GM20431 (cell line): ENCODE measurements at regions not wholly inside any gene's neighbourhood (a gene's known extent, or its start where the extent isn't known, plus 50 kb on each side); places are given as distances from the start of the nearest gene placed in this dataset.

Experiments
- in situ Hi-C: fragments of 300-500 bp; cut with MseI, MboI; formaldehyde crosslinking; loops from one replicate; pipeline ENCODE4 v1.15.0; 2020; ENCODE audit warnings: low sequenced_read_pairs; ENCODE audit not compliant: unreplicated experiment

GRCh38 chr4:20621476-20621875 is 78.8 kb upstream of the PACRGL start:
- in situ Hi-C loops = no loop called here

GRCh38 chr4:20622701-20623100 is 77.6 kb upstream of the PACRGL start:
- in situ Hi-C loops = no loop called here

GRCh38 chr4:20623939-20624338 is 76.3 kb upstream of the PACRGL start:
- in situ Hi-C loops = no loop called here

- in situ Hi-C loops = no loop called here
These were observed 75.4 kb upstream of the PACRGL start for GRCh38 chr4:20624793-20625374.

GRCh38 chr4:20625426-20625825 is 74.8 kb upstream of the PACRGL start:
- in situ Hi-C loops = no loop called here

GRCh38 chr4:20626326-20627005 is 73.8 kb upstream of the PACRGL start:
- in situ Hi-C loops = no loop called here

GRCh38 chr4:20627866-20628265 is 72.4 kb upstream of the PACRGL start:
- in situ Hi-C loops = no loop called here

GRCh38 chr4:20629186-20630106 is 70.8 kb upstream of the PACRGL start:
- in situ Hi-C loops = no loop called here

GRCh38 chr4:20638825-20639224 is 61.4 kb upstream of the PACRGL start:
- in situ Hi-C loops = no loop called here

GRCh38 chr4:20639346-20639745 is 60.9 kb upstream of the PACRGL start:
- in situ Hi-C loops = no loop called here

- in situ Hi-C loops = no loop called here
These were observed 59.3 kb upstream of the PACRGL start for GRCh38 chr4:20640989-20641388.

- in situ Hi-C loops = no loop called here
These were observed 58.3 kb upstream of the PACRGL start for GRCh38 chr4:20641976-20642375.

GRCh38 chr4:20643631-20644030 is 56.6 kb upstream of the PACRGL start:
- in situ Hi-C loops = no loop called here

- in situ Hi-C loops = no loop called here
These were observed 55.0 kb upstream of the PACRGL start for GRCh38 chr4:20645236-20645635.

GRCh38 chr4:20646287-20646686 is 54.0 kb upstream of the PACRGL start:
- in situ Hi-C loops = no loop called here
